AG04450 (cell line): ENCODE measurements at regions not wholly inside any gene's neighbourhood (a gene's known extent, or its start where the extent isn't known, plus 50 kb on each side); places are given as distances from the start of the nearest gene placed in this dataset.

Experiments
- CTCF ChIA-PET: fragments of 300-600, 350-600 bp; formaldehyde crosslinking; extraction: SDS; loops from one replicate; lab custom pipeline; 2022; ENCODE audit warnings: antibody characterized with exemption, inconsistent platforms; lab: Charles Lee
- POLR2A ChIA-PET: fragments of 350-600 bp; formaldehyde crosslinking; extraction: SDS; loops from one replicate; lab custom pipeline; 2021; ENCODE audit warnings: antibody characterized with exemption, inconsistent platforms; lab: Yijun Ruan, JAX
- DNase-seq: peaks from one replicate; pipeline ENCODE4 v3.0.0-alpha.2; 2011; ENCODE audit warnings: low read depth, low spot score
- H3K27ac ChIP-seq: one replicate; pipeline ENCODE4 v1.5.1; 2012; ENCODE audit warnings: low read depth, low read length, control low read depth
- H3K27me3 ChIP-seq: one replicate; pipeline ENCODE4 v1.6.0; 2012; ENCODE audit warnings: low read length; ENCODE audit not compliant: control insufficient read depth, insufficient read depth
- H3K4me3 ChIP-seq: 2 replicates; pipeline ENCODE4 v1.5.1; 2011; ENCODE audit warnings: mild to moderate bottlenecking, low read depth, low read length, control low read depth
- H3K9me3 ChIP-seq: 2 replicates; pipeline ENCODE4 v1.5.1; 2012; ENCODE audit warnings: low read length; ENCODE audit not compliant: control insufficient read depth, insufficient read depth
- CTCF ChIP-seq: IDR thresholded peaks from 2 replicates; pipeline ENCODE4 v1.5.1; 2011; ENCODE audit warnings: low read depth, low read length, control low read depth, inconsistent platforms

GRCh38 chr16:50999181-50999580 lies 151.9 kb downstream of the SALL1 start:
- POLR2A ChIA-PET: no interaction called here
- Histone ChIP-seq H3K27me3 (no peaks in the 10 kb centered on the region), H3K4me3 (no peak overlapping the region), H3K9me3 (no peaks in the 10 kb centered on the region), H3K27ac (no peak overlapping the region)
- CTCF ChIA-PET: no interaction called here
- no peak for TF ChIP-seq CTCF
- no peak for DNase-seq

GRCh38 chr16:50998411-50998810 lies 152.7 kb downstream of the SALL1 start:
- POLR2A ChIA-PET: no interaction called here
- CTCF ChIA-PET: no interaction called here
- Histone ChIP-seq H3K9me3 (no peaks in the 10 kb centered on the region), H3K27ac (no peak overlapping the region), H3K27me3 (no peaks in the 10 kb centered on the region), H3K4me3 (no peak overlapping the region)
- TF ChIP-seq CTCF: no peak
- no peak for DNase-seq

- CTCF ChIA-PET: no interaction called here
- POLR2A ChIA-PET: no interaction called here
- DNase-seq: no peak
- Histone ChIP-seq H3K9me3 (peaks cover 2% of the 10 kb centered on the region; the same call in 1 of the 2 replicates), H3K27me3 (no peaks in the 10 kb centered on the region), H3K4me3 (no peak overlapping the region), H3K27ac (no peak overlapping the region)
- TF ChIP-seq CTCF: no peak
Measured at GRCh38 chr16:50997679-50998078, 153.4 kb downstream of the SALL1 start.

- no peak for DNase-seq
- CTCF ChIA-PET: interaction anchor here (0.8 kb wide), 1 partner anchor 712 kb away, joined by 4 read pairs; no protein-coding TSS in a partner anchor
- no peak overlapping the region for H3K27ac ChIP-seq
- POLR2A ChIA-PET: no interaction called here
- no peak for TF ChIP-seq CTCF
- H3K4me3 ChIP-seq: no peak overlapping the region
- H3K9me3 ChIP-seq: peaks cover 4% of the 10 kb centered on the region; the same call in 1 of the 2 replicates
- no peaks in the 10 kb centered on the region for H3K27me3 ChIP-seq
Measured at GRCh38 chr16:50996830-50997186, 154.3 kb downstream of the SALL1 start.

- POLR2A ChIA-PET: no interaction called here
Measured at GRCh38 chr16:50996166-50996829, 154.8 kb downstream of the SALL1 start.

More at GRCh38 chr16:50996166-50996829, 154.8 kb downstream of the SALL1 start:
- DNase-seq: no peak
- no peaks in the 10 kb centered on the region for H3K27me3 ChIP-seq
- CTCF ChIA-PET: interaction anchor here (0.8 kb wide), 1 partner anchor 713 kb away, joined by 4 read pairs; no protein-coding TSS in a partner anchor
- peaks cover 8% of the 10 kb centered on the region; the same call in 1 of the 2 replicates for H3K9me3 ChIP-seq
- H3K4me3 ChIP-seq: no peak overlapping the region
- H3K27ac ChIP-seq: no peak overlapping the region
- no peak for TF ChIP-seq CTCF
